Ovary (tissue), 3 donors: ENCODE measurements at regions not wholly inside any gene's neighbourhood (a gene's known extent, or its start where the extent isn't known, plus 50 kb on each side); places are given as distances from the start of the nearest gene placed in this dataset.

Experiments
- EP300 ChIP-seq: sonication (generic); formaldehyde crosslinking; IDR thresholded peaks from one replicate; pipeline ENCODE4 v1.6.1; 2017; ENCODE audit warnings: antibody characterized with exemption
- POLR2A ChIP-seq: fragments of 450-650 bp; IDR thresholded peaks from one replicate; pipeline ENCODE4 v1.6.1; 2017; ENCODE audit warnings: antibody characterized with exemption, mild to moderate bottlenecking, moderate library complexity
- TF ChIP-seq, protein P1 (sequence below), 3 donors: fragments of 450-650 bp in 2 of 3; fragments of 200-600 bp in 1 of 3; IDR thresholded peaks; one replicate each; pipeline versions ENCODE4 v1.5.1 to v1.8.0; 2016 to 2022; ENCODE audit warnings: antibody characterized with exemption in 3 of 3, mild to moderate bottlenecking in 1 of 3
- donor health status: DM: no; HTN: no; CAD: no.

GRCh38 chrX:22329783-22330182 lies 57.1 kb downstream of the CBLL2 start:
- TF ChIP-seq, protein P1, sequence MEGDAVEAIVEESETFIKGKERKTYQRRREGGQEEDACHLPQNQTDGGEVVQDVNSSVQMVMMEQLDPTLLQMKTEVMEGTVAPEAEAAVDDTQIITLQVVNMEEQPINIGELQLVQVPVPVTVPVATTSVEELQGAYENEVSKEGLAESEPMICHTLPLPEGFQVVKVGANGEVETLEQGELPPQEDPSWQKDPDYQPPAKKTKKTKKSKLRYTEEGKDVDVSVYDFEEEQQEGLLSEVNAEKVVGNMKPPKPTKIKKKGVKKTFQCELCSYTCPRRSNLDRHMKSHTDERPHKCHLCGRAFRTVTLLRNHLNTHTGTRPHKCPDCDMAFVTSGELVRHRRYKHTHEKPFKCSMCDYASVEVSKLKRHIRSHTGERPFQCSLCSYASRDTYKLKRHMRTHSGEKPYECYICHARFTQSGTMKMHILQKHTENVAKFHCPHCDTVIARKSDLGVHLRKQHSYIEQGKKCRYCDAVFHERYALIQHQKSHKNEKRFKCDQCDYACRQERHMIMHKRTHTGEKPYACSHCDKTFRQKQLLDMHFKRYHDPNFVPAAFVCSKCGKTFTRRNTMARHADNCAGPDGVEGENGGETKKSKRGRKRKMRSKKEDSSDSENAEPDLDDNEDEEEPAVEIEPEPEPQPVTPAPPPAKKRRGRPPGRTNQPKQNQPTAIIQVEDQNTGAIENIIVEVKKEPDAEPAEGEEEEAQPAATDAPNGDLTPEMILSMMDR (IDR thresholded peaks at IDR 0.05) = no peak
- no peak for TF ChIP-seq POLR2A
- no peak for TF ChIP-seq EP300
